ENCODE measurements at regions not wholly inside any gene's neighbourhood (a gene's known extent, or its start where the extent isn't known, plus 50 kb on each side); places are given as distances from the start of the nearest gene placed in this dataset.

- TF ChIP-seq CTCF (IDR thresholded peaks at IDR 0.05) (no peak), ZFX (IDR thresholded peaks at IDR 0.05; ENCODE audit: borderline replicate concordance) (no peak)
Observed at GRCh38 chr12:74185360-74185759, 352.3 kb upstream of the ATXN7L3B start.
